ENCODE measurements at regions not wholly inside any gene's neighbourhood (a gene's known extent, or its start where the extent isn't known, plus 50 kb on each side); places are given as distances from the start of the nearest gene placed in this dataset.

GRCh38 chr13:64749301-64749700 lies 2480.8 kb downstream of the PCDH9 start:
- H4K20me1 ChIP-seq (ENCODE audit: insufficient read depth, low read length), result no peaks in the 10 kb centered on the region
- H2AFZ ChIP-seq (ENCODE audit: low read depth, low read length), result no peak overlapping the region
- H3K27ac ChIP-seq (ENCODE audit: low read length), result no peak overlapping the region
- H3K27me3 ChIP-seq (ENCODE audit: low read depth, low read length), result no peaks in the 10 kb centered on the region
- no peaks in the 10 kb centered on the region for H3K4me1 ChIP-seq (ENCODE audit: low read length)
- H3K4me3 ChIP-seq (ENCODE audit: low read length), result no peak overlapping the region
- H3K9me3 ChIP-seq (ENCODE audit: insufficient read depth, low read length), result no peaks in the 10 kb centered on the region
- H3K9ac ChIP-seq (ENCODE audit: low read length), result no peak overlapping the region
- H3K4me2 ChIP-seq (ENCODE audit: low read length), result no peak overlapping the region
- no peaks in the 10 kb centered on the region for H3K79me2 ChIP-seq (ENCODE audit: low read length)
- no peaks in the 10 kb centered on the region for H3K36me3 ChIP-seq (replicated peaks; ENCODE audit: low read depth, low read length)
- no peak for TF ChIP-seq EZH2phosphoT487 (IDR thresholded peaks at IDR 0.05; ENCODE audit: low read depth)
- TF ChIP-seq, protein P1, sequence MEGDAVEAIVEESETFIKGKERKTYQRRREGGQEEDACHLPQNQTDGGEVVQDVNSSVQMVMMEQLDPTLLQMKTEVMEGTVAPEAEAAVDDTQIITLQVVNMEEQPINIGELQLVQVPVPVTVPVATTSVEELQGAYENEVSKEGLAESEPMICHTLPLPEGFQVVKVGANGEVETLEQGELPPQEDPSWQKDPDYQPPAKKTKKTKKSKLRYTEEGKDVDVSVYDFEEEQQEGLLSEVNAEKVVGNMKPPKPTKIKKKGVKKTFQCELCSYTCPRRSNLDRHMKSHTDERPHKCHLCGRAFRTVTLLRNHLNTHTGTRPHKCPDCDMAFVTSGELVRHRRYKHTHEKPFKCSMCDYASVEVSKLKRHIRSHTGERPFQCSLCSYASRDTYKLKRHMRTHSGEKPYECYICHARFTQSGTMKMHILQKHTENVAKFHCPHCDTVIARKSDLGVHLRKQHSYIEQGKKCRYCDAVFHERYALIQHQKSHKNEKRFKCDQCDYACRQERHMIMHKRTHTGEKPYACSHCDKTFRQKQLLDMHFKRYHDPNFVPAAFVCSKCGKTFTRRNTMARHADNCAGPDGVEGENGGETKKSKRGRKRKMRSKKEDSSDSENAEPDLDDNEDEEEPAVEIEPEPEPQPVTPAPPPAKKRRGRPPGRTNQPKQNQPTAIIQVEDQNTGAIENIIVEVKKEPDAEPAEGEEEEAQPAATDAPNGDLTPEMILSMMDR (IDR thresholded peaks at IDR 0.05; ENCODE audit: low read depth, low read length), result no peak

DNA sequence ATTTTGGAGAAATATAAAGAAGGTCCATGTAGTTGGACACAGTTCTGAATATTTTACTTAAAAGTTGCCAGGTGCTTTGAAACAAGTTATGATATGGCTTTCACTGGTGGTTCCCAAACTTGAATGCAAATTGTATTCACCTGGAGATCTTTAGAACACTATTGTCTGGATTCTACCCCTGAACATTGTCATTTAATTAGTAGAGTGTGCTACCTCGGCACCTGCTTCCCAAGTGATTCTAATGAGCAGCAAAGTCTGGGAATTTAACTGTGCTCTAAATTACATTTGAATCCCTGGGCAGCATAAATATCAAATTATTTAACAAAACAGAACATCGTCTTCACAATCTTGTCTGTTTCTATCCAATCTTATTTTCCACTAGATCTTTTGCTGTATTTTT lies 2483.3 kb downstream of the PCDH9 start:
- no peak for TF ChIP-seq EZH2phosphoT487 (IDR thresholded peaks at IDR 0.05; ENCODE audit: low read depth)
- TF ChIP-seq, protein P1 (IDR thresholded peaks at IDR 0.05; ENCODE audit: low read depth, low read length), result no peak
- H3K4me2 ChIP-seq (ENCODE audit: low read length), result no peak overlapping the region
- no peak overlapping the region for H3K9ac ChIP-seq (ENCODE audit: low read length)
- H3K4me1 ChIP-seq (ENCODE audit: low read length), result no peaks in the 10 kb centered on the region
- no peak overlapping the region for H3K4me3 ChIP-seq (ENCODE audit: low read length)
- no peaks in the 10 kb centered on the region for H3K9me3 ChIP-seq (ENCODE audit: insufficient read depth, low read length)
- H3K27me3 ChIP-seq (ENCODE audit: low read depth, low read length), result no peaks in the 10 kb centered on the region
- H4K20me1 ChIP-seq (ENCODE audit: insufficient read depth, low read length), result no peaks in the 10 kb centered on the region
- no peaks in the 10 kb centered on the region for H3K79me2 ChIP-seq (ENCODE audit: low read length)
- H3K36me3 ChIP-seq (replicated peaks; ENCODE audit: low read depth, low read length), result no peaks in the 10 kb centered on the region
- no peak overlapping the region for H3K27ac ChIP-seq (ENCODE audit: low read length)
- no peak overlapping the region for H2AFZ ChIP-seq (ENCODE audit: low read depth, low read length)

- H4K20me1 ChIP-seq (ENCODE audit: insufficient read depth, low read length), result no peaks in the 10 kb centered on the region
- TF ChIP-seq, protein P1 (IDR thresholded peaks at IDR 0.05; ENCODE audit: low read depth, low read length), result no peak
- no peak for TF ChIP-seq EZH2phosphoT487 (IDR thresholded peaks at IDR 0.05; ENCODE audit: low read depth)
- no peaks in the 10 kb centered on the region for H3K27me3 ChIP-seq (ENCODE audit: low read depth, low read length)
- H3K4me3 ChIP-seq (ENCODE audit: low read length), result no peak overlapping the region
- no peaks in the 10 kb centered on the region for H3K4me1 ChIP-seq (ENCODE audit: low read length)
- H3K4me2 ChIP-seq (ENCODE audit: low read length), result no peak overlapping the region
- no peaks in the 10 kb centered on the region for H3K9me3 ChIP-seq (ENCODE audit: insufficient read depth, low read length)
- H2AFZ ChIP-seq (ENCODE audit: low read depth, low read length), result no peak overlapping the region
- H3K79me2 ChIP-seq (ENCODE audit: low read length), result no peaks in the 10 kb centered on the region
- no peak overlapping the region for H3K9ac ChIP-seq (ENCODE audit: low read length)
- H3K36me3 ChIP-seq (replicated peaks; ENCODE audit: low read depth, low read length), result no peaks in the 10 kb centered on the region
- H3K27ac ChIP-seq (ENCODE audit: low read length), result no peak overlapping the region
Observed at GRCh38 chr13:64740493-64740892, 2489.6 kb downstream of the PCDH9 start.

- H3K4me1 ChIP-seq (ENCODE audit: low read length), result peaks cover 6% of the 10 kb centered on the region
- no peak overlapping the region for H3K4me2 ChIP-seq (ENCODE audit: low read length)
- H3K9ac ChIP-seq (ENCODE audit: low read length), result no peak overlapping the region
- no peaks in the 10 kb centered on the region for H3K9me3 ChIP-seq (ENCODE audit: insufficient read depth, low read length)
- no peaks in the 10 kb centered on the region for H3K79me2 ChIP-seq (ENCODE audit: low read length)
- H3K36me3 ChIP-seq (replicated peaks; ENCODE audit: low read depth, low read length), result no peaks in the 10 kb centered on the region
- TF ChIP-seq EZH2phosphoT487 (IDR thresholded peaks at IDR 0.05; ENCODE audit: low read depth), result no peak
- TF ChIP-seq, protein P1 (IDR thresholded peaks at IDR 0.05; ENCODE audit: low read depth, low read length), result no peak
- no peak overlapping the region for H3K4me3 ChIP-seq (ENCODE audit: low read length)
- no peaks in the 10 kb centered on the region for H3K27me3 ChIP-seq (ENCODE audit: low read depth, low read length)
- H2AFZ ChIP-seq (ENCODE audit: low read depth, low read length), result peak overlapping the region; percentile 48
- H3K27ac ChIP-seq (ENCODE audit: low read length), result no peak overlapping the region
- no peaks in the 10 kb centered on the region for H4K20me1 ChIP-seq (ENCODE audit: insufficient read depth, low read length)
Observed at GRCh38 chr13:64725492-64725891, 2504.6 kb downstream of the PCDH9 start.
